ENCODE measurements at regions not wholly inside any gene's neighbourhood (a gene's known extent, or its start where the extent isn't known, plus 50 kb on each side); places are given as distances from the start of the nearest gene placed in this dataset.

DNA sequence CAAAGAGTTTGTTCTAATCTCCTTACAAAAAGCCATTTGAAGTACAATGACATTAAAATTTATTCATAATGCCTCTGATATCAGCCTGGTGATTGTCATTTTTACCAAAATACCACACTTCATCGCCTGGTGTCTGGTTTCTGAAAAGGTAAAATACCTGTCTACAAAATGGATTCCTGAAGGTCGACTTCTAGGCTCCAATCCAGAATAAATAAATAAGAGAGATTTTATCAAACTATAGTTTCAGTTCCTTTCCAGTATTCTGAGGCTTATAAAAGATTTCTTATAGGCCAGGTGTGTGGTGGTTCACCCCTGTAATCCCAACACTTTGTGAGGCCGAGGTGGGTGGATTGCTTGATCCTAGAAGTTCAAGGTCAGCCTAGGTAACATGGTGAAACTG lies 340.7 kb downstream of the SLC16A7 start:
- no peak overlapping the region for H3K4me3 Mint-ChIP-seq
- no peaks in the 10 kb centered on the region for H3K27me3 ChIP-seq (replicated peaks in 1 of 2; ENCODE audit: control insufficient read depth in 2 of 2, extremely low read depth in 1 of 2, insufficient read depth in 2 of 2, low read length in 1 of 2)
- ChIA-PET POLR2A (no interaction called here), CTCF (no interaction called here)
- H3K4me1 Mint-ChIP-seq = no peaks in the 10 kb centered on the region
- peaks cover 2 to 6% (median 5%) of the 10 kb centered on the region in 3 donors for H3K9me3 Mint-ChIP-seq
- no peaks in the 10 kb centered on the region for H3K4me1 ChIP-seq (ENCODE audit: control insufficient read depth in 1 of 2, extremely low read depth in 1 of 2, insufficient read depth in 2 of 2, low read length in 2 of 2)
- no peak overlapping the region for H3K27ac ChIP-seq (ENCODE audit: low read length)
- no peak for ATAC-seq (replicated peaks in 1 of 4)
- H3K27me3 Mint-ChIP-seq = no peaks in the 10 kb centered on the region
- no CpG with 5 or more reads among the region's 3 CpGs for WGBS (ENCODE audit: insufficient coverage)
- H3K9me3 ChIP-seq = no peaks in the 10 kb centered on the region
- no peaks in the 10 kb centered on the region for H3K36me3 Mint-ChIP-seq
- H3K27ac Mint-ChIP-seq = no peak overlapping the region
- DNase-seq = no peak
- no peak overlapping the region for H3K4me3 ChIP-seq (ENCODE audit: control insufficient read depth in 1 of 2, extremely low read depth in 1 of 2, low read length in 1 of 2)
- H3K36me3 ChIP-seq (ENCODE audit: control insufficient read depth in 2 of 2, extremely low read depth in 1 of 2, insufficient read depth in 1 of 2, low read length in 1 of 2) = no peaks in the 10 kb centered on the region

DNA sequence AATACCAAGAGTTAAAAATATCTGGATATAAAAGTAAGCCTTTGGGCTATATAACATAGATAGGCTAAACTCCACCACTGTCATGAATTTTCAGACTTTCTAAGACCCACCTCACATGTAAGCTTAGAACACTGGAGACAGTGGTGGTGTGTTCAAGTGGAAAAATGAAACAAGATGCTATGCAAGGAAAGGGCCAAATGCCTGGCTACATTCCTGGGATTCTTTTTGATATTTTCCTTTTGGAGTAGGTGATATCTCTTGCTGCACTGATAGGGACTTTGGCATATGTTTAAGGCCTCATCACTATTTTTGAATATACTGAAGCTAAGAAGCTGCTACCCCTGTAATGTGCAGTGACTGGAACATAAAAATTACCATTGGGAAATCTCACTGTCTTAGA lies 341.3 kb downstream of the SLC16A7 start:
- no peaks in the 10 kb centered on the region for H3K36me3 ChIP-seq (ENCODE audit: control insufficient read depth in 2 of 2, extremely low read depth in 1 of 2, insufficient read depth in 1 of 2, low read length in 1 of 2)
- CTCF ChIA-PET = no interaction called here
- no peaks in the 10 kb centered on the region for H3K4me1 ChIP-seq (ENCODE audit: control insufficient read depth in 1 of 2, extremely low read depth in 1 of 2, insufficient read depth in 2 of 2, low read length in 2 of 2)
- no peak overlapping the region for H3K27ac ChIP-seq (ENCODE audit: low read length)
- Mint-ChIP-seq H3K9me3 (peaks cover 2 to 5% (median 3%) of the 10 kb centered on the region in 3 donors), H3K27me3 (no peaks in the 10 kb centered on the region), H3K36me3 (no peaks in the 10 kb centered on the region), H3K4me3 (no peak overlapping the region), H3K27ac (no peak overlapping the region), H3K4me1 (no peaks in the 10 kb centered on the region)
- no peaks in the 10 kb centered on the region for H3K9me3 ChIP-seq
- DNase-seq = no peak
- H3K4me3 ChIP-seq (ENCODE audit: control insufficient read depth in 1 of 2, extremely low read depth in 1 of 2, low read length in 1 of 2) = no peak overlapping the region
- no peak for ATAC-seq (replicated peaks in 1 of 4)
- POLR2A ChIA-PET = no interaction called here
- no peaks in the 10 kb centered on the region for H3K27me3 ChIP-seq (replicated peaks in 1 of 2; ENCODE audit: control insufficient read depth in 2 of 2, extremely low read depth in 1 of 2, insufficient read depth in 2 of 2, low read length in 1 of 2)

DNA sequence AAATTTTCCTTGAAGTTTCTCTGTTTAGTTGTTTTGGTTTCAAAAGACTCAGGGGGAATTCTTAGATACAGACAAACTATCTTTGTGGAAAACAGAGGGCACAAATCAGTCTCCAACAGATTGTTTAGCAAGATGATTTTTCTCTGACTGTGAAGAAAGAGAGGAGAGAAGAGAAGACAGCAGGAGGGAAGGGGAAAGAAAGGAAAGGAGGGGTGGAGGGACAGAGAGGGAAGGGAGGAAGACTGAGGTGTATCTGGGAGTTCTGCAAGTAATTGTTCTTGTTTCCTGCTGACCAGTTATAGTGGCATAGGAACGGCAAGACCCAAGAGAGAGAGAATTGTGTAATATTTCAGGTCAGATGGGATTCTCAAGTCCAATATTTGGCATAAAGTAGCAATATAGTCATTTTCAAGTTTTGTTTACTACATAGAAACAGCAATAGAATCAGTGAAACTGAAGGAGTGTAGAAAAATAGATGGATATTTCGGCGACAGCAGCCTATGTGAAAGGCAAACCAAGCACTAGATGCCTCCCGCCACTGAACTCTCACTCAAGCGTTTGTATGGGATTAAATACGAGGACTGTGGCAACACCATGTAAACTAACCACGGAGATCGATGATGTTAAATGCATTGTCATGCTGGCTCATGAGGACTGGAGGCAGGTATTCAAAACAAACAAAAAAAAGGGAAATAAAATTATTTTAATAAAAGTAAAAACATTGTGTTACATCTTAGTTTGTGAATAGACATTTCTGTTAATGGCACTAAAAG lies 342.5 kb downstream of the SLC16A7 start:
- ATAC-seq (replicated peaks in 1 of 4) (no peak), DNase-seq (no peak)
- H3K36me3 Mint-ChIP-seq = no peaks in the 10 kb centered on the region
- H3K4me1 Mint-ChIP-seq = no peaks in the 10 kb centered on the region
- H3K9me3 ChIP-seq = no peaks in the 10 kb centered on the region
- no peak overlapping the region for H3K27ac Mint-ChIP-seq
- WGBS (ENCODE audit: insufficient coverage) = 78% methylated on average over 3 of the region's 8 CpGs
- ChIA-PET CTCF (no interaction called here), POLR2A (no interaction called here)
- no peak overlapping the region for H3K27ac ChIP-seq (ENCODE audit: low read length)
- peaks cover 0 to 5% (median 0%) of the 10 kb centered on the region in 3 donors for H3K9me3 Mint-ChIP-seq
- H3K4me3 Mint-ChIP-seq = no peak overlapping the region
- H3K27me3 Mint-ChIP-seq = no peaks in the 10 kb centered on the region
- no peaks in the 10 kb centered on the region for H3K4me1 ChIP-seq (ENCODE audit: control insufficient read depth in 1 of 2, extremely low read depth in 1 of 2, insufficient read depth in 2 of 2, low read length in 2 of 2)
- no peaks in the 10 kb centered on the region for H3K36me3 ChIP-seq (ENCODE audit: control insufficient read depth in 2 of 2, extremely low read depth in 1 of 2, insufficient read depth in 1 of 2, low read length in 1 of 2)
- no peaks in the 10 kb centered on the region for H3K27me3 ChIP-seq (replicated peaks in 1 of 2; ENCODE audit: control insufficient read depth in 2 of 2, extremely low read depth in 1 of 2, insufficient read depth in 2 of 2, low read length in 1 of 2)
- H3K4me3 ChIP-seq (ENCODE audit: control insufficient read depth in 1 of 2, extremely low read depth in 1 of 2, low read length in 1 of 2) = no peak overlapping the region

DNA sequence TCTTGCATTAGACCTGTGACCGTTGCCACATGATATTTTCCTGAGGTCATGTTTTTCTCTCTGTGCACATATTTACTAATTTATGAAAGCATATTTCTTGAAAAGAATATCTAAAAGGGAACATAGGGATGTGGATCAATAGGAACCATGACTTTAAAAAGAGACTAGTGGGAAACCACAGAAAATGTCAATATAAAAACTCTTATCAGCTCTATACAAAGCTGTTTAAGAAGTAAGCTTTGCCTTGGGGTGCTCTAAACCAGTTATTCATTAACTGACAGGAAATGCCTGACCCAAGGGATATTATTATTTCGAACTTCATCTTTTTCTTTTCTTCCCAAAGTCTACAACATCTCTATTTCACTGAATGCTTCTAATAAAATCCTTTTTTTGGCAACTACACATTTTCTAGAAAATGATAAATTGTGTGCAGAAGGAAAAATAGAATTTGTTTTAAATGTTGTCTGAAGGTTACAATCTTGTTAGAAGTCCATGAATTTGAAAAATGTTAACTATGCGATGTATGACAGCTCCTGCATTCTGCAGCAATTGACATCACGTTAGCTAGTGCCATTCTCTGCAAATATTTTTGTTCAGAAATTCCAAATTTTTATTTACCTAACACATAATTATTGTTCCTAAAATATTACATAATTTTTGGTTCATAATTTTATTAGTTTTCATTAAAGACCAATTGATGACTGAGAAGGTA lies 345.0 kb downstream of the SLC16A7 start:
- H3K36me3 Mint-ChIP-seq = no peaks in the 10 kb centered on the region
- no peak overlapping the region for H3K27ac Mint-ChIP-seq
- H3K27ac ChIP-seq (ENCODE audit: low read length) = no peak overlapping the region
- H3K9me3 ChIP-seq = no peaks in the 10 kb centered on the region
- no peaks in the 10 kb centered on the region for H3K4me1 Mint-ChIP-seq
- WGBS (ENCODE audit: insufficient coverage) = no CpG with 5 or more reads among the region's 4 CpGs
- H3K27me3 ChIP-seq (replicated peaks in 1 of 2; ENCODE audit: control insufficient read depth in 2 of 2, extremely low read depth in 1 of 2, insufficient read depth in 2 of 2, low read length in 1 of 2) = no peaks in the 10 kb centered on the region
- no peak overlapping the region for H3K4me3 Mint-ChIP-seq
- no peak overlapping the region for H3K4me3 ChIP-seq (ENCODE audit: control insufficient read depth in 1 of 2, extremely low read depth in 1 of 2, low read length in 1 of 2)
- no peaks in the 10 kb centered on the region for H3K4me1 ChIP-seq (ENCODE audit: control insufficient read depth in 1 of 2, extremely low read depth in 1 of 2, insufficient read depth in 2 of 2, low read length in 2 of 2)
- H3K9me3 Mint-ChIP-seq = no peaks in the 10 kb centered on the region
- H3K36me3 ChIP-seq (ENCODE audit: control insufficient read depth in 2 of 2, extremely low read depth in 1 of 2, insufficient read depth in 1 of 2, low read length in 1 of 2) = no peaks in the 10 kb centered on the region
- no peak for DNase-seq
- POLR2A ChIA-PET = no interaction called here
- CTCF ChIA-PET = no interaction called here
- no peak for ATAC-seq (replicated peaks in 1 of 4)
- H3K27me3 Mint-ChIP-seq = no peaks in the 10 kb centered on the region

DNA sequence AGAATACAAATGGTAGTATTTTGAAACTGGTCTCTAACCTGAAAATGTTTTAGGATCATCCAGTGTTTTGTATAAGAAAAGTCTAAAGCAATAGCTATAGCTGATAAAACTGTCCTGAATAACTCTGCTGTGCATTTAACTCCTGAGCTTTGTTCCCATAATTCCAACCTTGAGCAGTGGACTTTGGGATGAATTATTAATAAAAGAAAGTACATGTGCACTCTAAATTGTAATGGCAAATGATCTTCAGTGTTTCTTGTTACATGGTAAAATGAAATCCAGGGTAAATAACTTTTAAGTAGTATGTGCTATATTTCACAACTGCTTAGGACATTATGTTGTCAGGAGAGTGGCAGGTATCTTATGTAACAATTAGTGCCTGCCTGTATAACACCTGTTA lies 345.6 kb downstream of the SLC16A7 start:
- Histone ChIP-seq H3K27me3 (replicated peaks in 1 of 2; ENCODE audit: control insufficient read depth in 2 of 2, extremely low read depth in 1 of 2, insufficient read depth in 2 of 2, low read length in 1 of 2) (no peaks in the 10 kb centered on the region), H3K9me3 (no peaks in the 10 kb centered on the region), H3K27ac (ENCODE audit: low read length) (no peak overlapping the region), H3K4me3 (ENCODE audit: control insufficient read depth in 1 of 2, extremely low read depth in 1 of 2, low read length in 1 of 2) (no peak overlapping the region), H3K36me3 (ENCODE audit: control insufficient read depth in 2 of 2, extremely low read depth in 1 of 2, insufficient read depth in 1 of 2, low read length in 1 of 2) (no peaks in the 10 kb centered on the region), H3K4me1 (ENCODE audit: control insufficient read depth in 1 of 2, extremely low read depth in 1 of 2, insufficient read depth in 2 of 2, low read length in 2 of 2) (no peaks in the 10 kb centered on the region)
- Mint-ChIP-seq H3K27me3 (no peaks in the 10 kb centered on the region), H3K36me3 (no peaks in the 10 kb centered on the region), H3K27ac (no peak overlapping the region), H3K4me3 (no peak overlapping the region), H3K9me3 (no peaks in the 10 kb centered on the region), H3K4me1 (no peaks in the 10 kb centered on the region)
- ChIA-PET CTCF (no interaction called here), POLR2A (no interaction called here)
- no peak for ATAC-seq (replicated peaks in 1 of 4)
- no peak for DNase-seq

DNA sequence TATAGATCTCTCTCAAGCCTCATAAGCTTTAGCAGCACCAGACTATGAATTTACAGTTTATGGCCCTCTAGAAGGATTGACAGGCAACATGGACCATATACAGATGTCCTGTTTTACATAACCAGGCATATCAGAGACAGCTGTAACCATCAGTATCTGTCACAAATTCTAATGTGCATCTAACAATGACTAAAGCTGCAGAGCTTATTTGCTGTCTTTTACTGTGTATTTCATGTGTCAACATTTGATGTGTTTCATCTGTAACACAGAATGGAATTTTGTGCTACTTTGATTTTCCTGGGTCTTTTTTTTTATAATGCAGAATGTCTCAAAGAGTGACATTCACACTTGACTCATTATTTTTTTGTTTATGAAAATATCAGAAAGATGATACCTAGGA lies 348.3 kb downstream of the SLC16A7 start:
- H3K9me3 ChIP-seq = no peaks in the 10 kb centered on the region
- Mint-ChIP-seq H3K27ac (no peak overlapping the region), H3K27me3 (no peaks in the 10 kb centered on the region), H3K9me3 (peaks cover 0 to 8% (median 1%) of the 10 kb centered on the region in 3 donors), H3K36me3 (no peaks in the 10 kb centered on the region), H3K4me1 (no peaks in the 10 kb centered on the region), H3K4me3 (no peak overlapping the region)
- H3K4me3 ChIP-seq (ENCODE audit: control insufficient read depth in 1 of 2, extremely low read depth in 1 of 2, low read length in 1 of 2) = no peak overlapping the region
- ChIA-PET CTCF (no interaction called here), POLR2A (no interaction called here)
- no peaks in the 10 kb centered on the region for H3K4me1 ChIP-seq (ENCODE audit: control insufficient read depth in 1 of 2, extremely low read depth in 1 of 2, insufficient read depth in 2 of 2, low read length in 2 of 2)
- DNase-seq (no peak), ATAC-seq (replicated peaks in 1 of 4) (no peak)
- no peak overlapping the region for H3K27ac ChIP-seq (ENCODE audit: low read length)
- no peaks in the 10 kb centered on the region for H3K27me3 ChIP-seq (replicated peaks in 1 of 2; ENCODE audit: control insufficient read depth in 2 of 2, extremely low read depth in 1 of 2, insufficient read depth in 2 of 2, low read length in 1 of 2)
- H3K36me3 ChIP-seq (ENCODE audit: control insufficient read depth in 2 of 2, extremely low read depth in 1 of 2, insufficient read depth in 1 of 2, low read length in 1 of 2) = no peaks in the 10 kb centered on the region

DNA sequence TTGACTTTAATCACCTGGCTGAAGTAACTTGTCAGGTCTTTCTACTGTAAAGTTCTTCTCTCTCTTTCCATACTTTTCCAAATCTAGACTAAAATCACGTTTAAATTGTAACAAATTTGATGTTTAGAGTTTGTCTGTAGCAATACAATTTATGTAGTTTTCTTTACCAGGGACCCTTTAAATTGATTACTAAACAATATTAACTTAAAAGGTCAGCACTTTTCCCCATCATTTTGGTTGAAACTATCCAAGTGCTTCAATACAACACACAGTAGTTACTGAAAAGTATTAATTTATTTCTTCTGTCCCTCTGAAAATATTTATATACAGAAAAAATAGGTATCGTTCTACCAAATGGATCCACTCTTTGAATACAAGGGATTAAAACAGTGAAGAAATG lies 350.8 kb downstream of the SLC16A7 start:
- H3K36me3 ChIP-seq (ENCODE audit: control insufficient read depth in 2 of 2, extremely low read depth in 1 of 2, insufficient read depth in 1 of 2, low read length in 1 of 2) = no peaks in the 10 kb centered on the region
- ATAC-seq (replicated peaks in 1 of 4) = no peak
- DNase-seq = no peak
- ChIA-PET CTCF (no interaction called here), POLR2A (no interaction called here)
- H3K9me3 ChIP-seq = no peaks in the 10 kb centered on the region
- Mint-ChIP-seq H3K4me1 (no peaks in the 10 kb centered on the region), H3K27ac (no peak overlapping the region), H3K4me3 (no peak overlapping the region), H3K36me3 (no peaks in the 10 kb centered on the region), H3K27me3 (no peaks in the 10 kb centered on the region), H3K9me3 (peaks cover 0 to 8% (median 5%) of the 10 kb centered on the region in 3 donors)
- H3K27ac ChIP-seq (ENCODE audit: low read length) = no peak overlapping the region
- H3K4me3 ChIP-seq (ENCODE audit: control insufficient read depth in 1 of 2, extremely low read depth in 1 of 2, low read length in 1 of 2) = no peak overlapping the region
- no peaks in the 10 kb centered on the region for H3K27me3 ChIP-seq (replicated peaks in 1 of 2; ENCODE audit: control insufficient read depth in 2 of 2, extremely low read depth in 1 of 2, insufficient read depth in 2 of 2, low read length in 1 of 2)
- WGBS (ENCODE audit: insufficient coverage) = no CpG with 5 or more reads among the region's 2 CpGs
- H3K4me1 ChIP-seq (ENCODE audit: control insufficient read depth in 1 of 2, extremely low read depth in 1 of 2, insufficient read depth in 2 of 2, low read length in 2 of 2) = no peaks in the 10 kb centered on the region

Measured in T-cell (primary cell).